GM18498 (cell line): ENCODE measurements at regions not wholly inside any gene's neighbourhood (a gene's known extent, or its start where the extent isn't known, plus 50 kb on each side); places are given as distances from the start of the nearest gene placed in this dataset.

Experiments used
- ATAC-seq: cut with Tn5 transposase; IDR thresholded peaks from one replicate; pipeline ENCODE4 v1.9.1; 2021; ENCODE audit warnings: mild to moderate bottlenecking, moderate library complexity; ENCODE audit not compliant: unreplicated experiment

GRCh38 chr3:152945556-152945955 lies 110.6 kb downstream of the P2RY1 start:
- no peak for ATAC-seq

GRCh38 chr3:152957491-152957890 lies 122.6 kb downstream of the P2RY1 start:
- ATAC-seq = no peak

- ATAC-seq = no peak
Measured at GRCh38 chr3:152959307-152959706, 124.4 kb downstream of the P2RY1 start.

GRCh38 chr3:152960684-152961083 lies 125.8 kb downstream of the P2RY1 start:
- ATAC-seq = no peak

- peak; percentile 51 for ATAC-seq
Measured at GRCh38 chr3:152961323-152961722, 126.4 kb downstream of the P2RY1 start.

- ATAC-seq = no peak
Measured at GRCh38 chr3:152964911-152965609, 130.1 kb downstream of the P2RY1 start.

GRCh38 chr3:152968388-152969024 lies 133.6 kb downstream of the P2RY1 start:
- no peak for ATAC-seq

- no peak for ATAC-seq
Measured at GRCh38 chr3:152969557-152970300, 134.8 kb downstream of the P2RY1 start.

GRCh38 chr3:152970851-152971250 lies 135.9 kb downstream of the P2RY1 start:
- ATAC-seq = no peak

- ATAC-seq = no peak
Measured at GRCh38 chr3:152971880-152972279, 136.9 kb downstream of the P2RY1 start.

- no peak for ATAC-seq
Measured at GRCh38 chr3:152973575-152973974, 138.6 kb downstream of the P2RY1 start.

- ATAC-seq = no peak
Measured at GRCh38 chr3:152976239-152976638, 141.3 kb downstream of the P2RY1 start.

- no peak for ATAC-seq
Measured at GRCh38 chr3:152977366-152977765, 142.4 kb downstream of the P2RY1 start.

GRCh38 chr3:152978152-152978551 lies 143.2 kb downstream of the P2RY1 start:
- ATAC-seq = no peak

GRCh38 chr3:152997526-152997925 lies 162.6 kb downstream of the P2RY1 start:
- no peak for ATAC-seq

- no peak for ATAC-seq
Measured at GRCh38 chr3:152998591-152998990, 163.4 kb upstream of the RAP2B start.

GRCh38 chr3:153000325-153000724 lies 161.7 kb upstream of the RAP2B start:
- no peak for ATAC-seq

- ATAC-seq = no peak
Measured at GRCh38 chr3:153001210-153002078, 160.6 kb upstream of the RAP2B start.

GRCh38 chr3:153003441-153003840 lies 158.6 kb upstream of the RAP2B start:
- no peak for ATAC-seq

GRCh38 chr3:153003862-153004261 lies 158.2 kb upstream of the RAP2B start:
- no peak for ATAC-seq

- ATAC-seq = no peak
Measured at GRCh38 chr3:153008226-153008625, 153.8 kb upstream of the RAP2B start.
